CD4-positive, alpha-beta T cell treated with Interleukin-17A for 1 hour (primary cell): ENCODE measurements at regions not wholly inside any gene's neighbourhood (a gene's known extent, or its start where the extent isn't known, plus 50 kb on each side); places are given as distances from the start of the nearest gene placed in this dataset.

Experiments
- DNase-seq: peaks from one replicate; pipeline ENCODE4 v3.0.0-alpha.2; 2020

- DNase-seq = no peak
Observed at GRCh38 chr1:235025422-235025984, 103.1 kb downstream of the TOMM20 start.

- no peak for DNase-seq
Observed at GRCh38 chr1:235024711-235025421, 103.8 kb downstream of the TOMM20 start.

GRCh38 chr1:235023711-235024439 lies 104.8 kb downstream of the TOMM20 start:
- no peak for DNase-seq

DNA sequence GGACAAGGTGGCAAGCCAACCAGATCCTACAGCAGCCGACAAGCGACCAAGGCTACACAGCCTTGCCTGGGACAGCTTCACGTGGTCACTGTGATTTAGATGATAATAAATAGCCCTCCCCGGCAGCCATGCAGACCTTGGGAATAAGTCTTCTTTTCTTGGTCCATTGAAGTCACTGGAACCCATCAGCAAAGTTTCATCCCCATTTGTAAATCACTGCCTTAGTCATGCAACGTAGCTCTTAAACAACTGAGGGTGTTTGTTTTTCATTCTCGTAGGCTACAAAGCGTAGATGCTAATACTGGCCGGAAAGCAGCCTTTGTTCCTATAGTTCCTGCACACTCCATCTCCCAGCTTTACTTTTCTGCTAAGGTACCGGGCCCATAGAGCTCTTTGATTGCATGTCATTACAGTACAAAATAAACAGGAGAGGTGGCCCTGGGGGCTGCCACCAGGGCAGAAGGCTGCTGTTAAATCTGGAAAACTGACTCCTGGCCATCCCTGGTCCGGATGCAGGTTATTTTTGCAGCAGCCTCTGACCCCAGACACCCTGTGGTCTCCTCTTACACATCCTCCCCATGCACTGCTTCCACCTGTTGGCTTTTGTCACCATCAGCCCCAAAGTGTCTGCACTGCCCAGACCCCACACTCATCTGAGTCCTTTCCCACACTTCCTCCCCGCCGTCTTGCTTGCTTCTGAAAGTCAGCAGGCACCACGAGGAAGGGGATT lies 105.5 kb downstream of the TOMM20 start:
- no peak for DNase-seq

DNA sequence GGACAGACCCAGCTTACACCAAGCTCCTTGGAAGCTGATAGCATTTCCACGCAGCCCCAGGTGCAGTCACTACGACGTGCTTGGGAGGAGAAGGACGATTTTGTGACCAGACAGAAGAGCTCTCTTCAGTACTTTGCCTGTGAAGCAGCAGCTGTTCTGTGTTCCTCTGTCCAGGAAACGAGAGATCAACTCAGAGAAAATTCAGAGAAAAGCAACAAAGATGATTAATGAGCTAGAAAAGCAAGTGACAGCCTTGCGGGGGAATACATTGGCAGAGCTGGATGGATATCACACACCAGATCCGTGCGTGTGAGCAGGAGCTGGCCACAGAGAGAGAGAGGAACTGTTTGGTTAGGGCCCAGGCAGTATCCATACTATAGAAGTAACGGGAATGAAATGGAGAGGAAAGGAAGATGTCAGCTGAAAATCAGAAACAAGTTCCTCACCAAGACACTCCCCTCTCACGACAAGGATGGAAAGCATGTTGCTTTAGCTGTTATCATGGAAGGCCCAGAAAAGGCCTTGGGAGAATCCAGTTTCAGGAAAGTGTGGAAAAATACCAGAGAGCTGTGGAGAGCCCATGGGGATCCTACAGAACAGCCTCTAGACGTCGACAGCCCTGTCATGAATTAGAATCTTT lies 106.2 kb downstream of the TOMM20 start:
- no peak for DNase-seq

GRCh38 chr1:235021815-235022214 lies 106.8 kb downstream of the TOMM20 start:
- no peak for DNase-seq

DNA sequence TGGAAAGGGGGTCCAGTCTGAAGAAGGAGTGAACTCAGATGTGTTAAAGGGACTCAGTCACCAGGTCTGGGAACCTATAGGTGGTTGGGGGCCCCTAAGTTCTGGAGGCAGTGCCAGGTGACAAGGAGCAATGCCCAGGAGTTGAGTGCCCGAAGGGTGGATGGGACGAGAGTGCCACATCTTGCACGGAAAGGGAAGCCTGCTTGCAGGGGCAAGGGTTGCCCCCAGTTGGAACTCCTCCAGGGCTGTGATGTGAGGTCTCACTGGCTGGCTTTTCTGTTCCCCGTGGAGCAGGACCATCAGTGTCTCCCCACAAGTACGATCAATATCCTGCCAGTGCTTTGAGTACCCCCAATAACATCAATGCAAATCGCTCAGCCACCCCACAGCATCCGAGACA lies 107.3 kb downstream of the TOMM20 start:
- no peak for DNase-seq

DNA sequence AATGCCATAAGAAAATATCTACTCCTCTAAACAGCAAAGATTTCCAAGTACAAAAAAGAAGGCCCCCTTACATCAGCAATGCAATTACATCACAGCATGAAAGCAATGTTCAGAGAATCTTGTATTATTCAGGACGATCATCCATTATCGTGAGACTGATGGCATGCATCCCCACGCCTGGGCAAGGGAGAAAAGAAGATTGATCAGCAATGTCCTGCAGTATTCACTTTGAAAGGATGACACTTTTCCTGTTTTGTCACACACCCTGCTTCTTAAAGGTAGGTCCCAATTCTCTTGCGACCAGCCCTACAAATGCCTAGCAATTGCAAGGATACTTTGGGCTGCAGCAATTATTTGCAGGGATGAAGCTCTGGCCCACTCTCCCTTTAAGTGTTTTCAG lies 108.7 kb downstream of the TOMM20 start:
- no peak for DNase-seq

GRCh38 chr1:235019471-235019870 lies 109.2 kb downstream of the TOMM20 start:
- no peak for DNase-seq

- no peak for DNase-seq
Observed at GRCh38 chr1:235018720-235019444, 109.8 kb downstream of the TOMM20 start.

GRCh38 chr1:235018161-235018560 lies 110.5 kb downstream of the TOMM20 start:
- no peak for DNase-seq

- DNase-seq = no peak
Observed at GRCh38 chr1:235017719-235018118, 110.9 kb downstream of the TOMM20 start.

- DNase-seq = no peak
Observed at GRCh38 chr1:235017191-235017590, 111.4 kb downstream of the TOMM20 start.

DNA sequence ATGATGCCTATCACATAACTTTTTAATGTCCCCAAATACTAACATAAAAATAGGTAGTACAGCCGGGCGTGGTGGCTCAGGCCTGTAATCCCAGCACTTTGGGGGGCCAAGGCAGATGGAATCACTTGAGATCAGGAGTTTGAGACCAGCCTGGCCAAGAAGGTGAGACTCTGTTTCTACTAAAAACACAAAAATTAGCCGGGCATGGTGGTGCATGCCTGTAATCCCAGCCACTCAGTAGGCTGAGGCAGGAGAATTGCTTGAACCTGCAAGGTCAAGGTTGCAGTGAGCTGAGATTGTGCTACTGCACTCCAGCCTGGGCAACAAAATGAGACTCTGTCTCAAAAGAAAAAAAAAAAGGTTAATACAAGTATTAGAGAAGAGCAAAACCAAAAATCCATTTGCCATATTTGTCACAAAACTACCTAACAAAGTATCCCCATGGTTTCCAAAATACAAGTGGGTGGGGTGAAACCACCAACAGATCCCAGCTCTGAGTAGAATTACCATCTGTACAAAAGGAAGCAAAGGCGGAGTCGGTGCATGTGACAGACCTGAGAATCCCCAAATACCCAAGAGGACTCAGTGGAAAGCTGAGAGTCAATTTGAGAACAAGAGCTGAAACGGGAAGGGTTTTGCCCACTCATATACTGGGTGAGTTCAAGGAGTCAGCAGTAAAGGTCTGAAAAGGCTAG lies 113.2 kb downstream of the TOMM20 start:
- peak; percentile 55 for DNase-seq

- DNase-seq = no peak
Observed at GRCh38 chr1:235014756-235015155, 113.9 kb downstream of the TOMM20 start.

GRCh38 chr1:235013512-235013911 lies 115.1 kb downstream of the TOMM20 start:
- DNase-seq = no peak

DNA sequence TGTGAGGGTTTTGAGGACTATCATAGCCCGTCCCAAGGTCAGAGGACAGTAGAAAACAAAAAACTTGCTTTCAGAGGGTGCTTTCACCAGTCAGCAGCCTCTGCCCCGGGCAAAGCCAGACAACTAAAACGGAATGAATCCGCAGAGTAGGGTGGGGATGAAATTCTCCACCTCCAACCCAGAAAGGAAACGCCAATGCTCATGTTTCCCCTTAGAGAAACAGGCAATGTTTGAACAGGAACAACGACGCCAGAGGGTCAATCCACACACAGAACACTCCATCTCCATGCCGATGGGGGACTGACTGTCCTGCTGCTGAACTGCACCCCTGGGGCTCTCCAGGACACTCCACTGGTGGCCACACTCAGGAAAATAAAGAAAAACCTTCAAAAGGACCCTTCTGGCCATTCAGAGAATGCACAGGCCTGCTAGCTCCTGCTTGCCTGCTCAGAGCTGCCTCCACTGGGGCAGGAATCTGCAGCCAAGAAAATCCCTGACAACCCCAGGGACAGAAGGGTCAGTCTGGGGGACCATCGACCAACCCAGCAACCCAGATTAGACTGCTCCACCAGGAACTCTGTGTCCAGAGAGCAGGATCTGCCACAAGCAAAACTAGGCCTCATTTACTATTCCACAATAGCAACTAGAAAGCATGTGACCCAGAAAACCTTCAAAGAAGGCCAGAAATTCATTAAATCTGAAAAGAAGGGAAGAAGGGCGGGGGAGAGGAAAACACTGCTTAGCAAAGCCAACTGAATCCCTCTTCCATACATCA lies 116.0 kb downstream of the TOMM20 start:
- DNase-seq = no peak

DNA sequence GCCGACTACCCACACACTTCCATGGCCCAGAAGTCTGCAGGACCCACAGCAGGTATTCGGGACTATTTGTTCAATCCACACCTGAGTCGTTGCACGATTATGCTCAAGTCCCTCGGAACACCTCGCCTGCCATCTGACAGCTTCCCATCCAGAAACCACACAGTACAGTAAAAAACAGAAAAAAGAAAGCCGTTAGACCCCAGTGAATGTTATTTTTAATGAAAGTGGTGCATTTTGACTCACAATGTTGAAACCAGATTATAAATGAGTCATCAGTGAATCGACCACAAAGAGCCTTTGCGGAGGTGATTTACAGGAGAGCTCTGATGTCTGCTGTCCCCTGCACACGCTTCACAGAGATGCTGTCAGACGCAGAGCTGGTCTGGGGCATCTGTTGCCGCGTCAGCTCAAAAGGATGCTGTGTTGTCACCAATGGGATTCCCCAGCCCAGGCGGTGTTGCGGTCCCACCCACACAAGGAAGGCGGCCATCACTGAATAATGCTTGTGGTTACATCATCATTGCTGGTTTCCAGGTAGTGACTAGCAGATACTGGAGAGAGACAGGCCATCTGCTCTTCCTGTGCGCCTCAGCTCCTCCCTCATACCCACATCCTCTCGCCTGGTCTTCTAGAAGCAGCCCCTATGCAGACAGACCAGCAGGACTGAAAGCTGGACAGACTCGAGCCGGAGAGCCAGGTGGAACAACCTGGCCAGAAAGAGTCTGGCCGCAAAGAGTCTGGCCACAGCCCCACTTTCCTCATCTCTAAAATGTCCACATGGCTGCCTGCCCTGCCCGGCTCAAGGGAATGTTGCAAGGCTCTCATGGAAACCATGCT lies 116.8 kb downstream of the TOMM20 start:
- peak; percentile 98 for DNase-seq

DNA sequence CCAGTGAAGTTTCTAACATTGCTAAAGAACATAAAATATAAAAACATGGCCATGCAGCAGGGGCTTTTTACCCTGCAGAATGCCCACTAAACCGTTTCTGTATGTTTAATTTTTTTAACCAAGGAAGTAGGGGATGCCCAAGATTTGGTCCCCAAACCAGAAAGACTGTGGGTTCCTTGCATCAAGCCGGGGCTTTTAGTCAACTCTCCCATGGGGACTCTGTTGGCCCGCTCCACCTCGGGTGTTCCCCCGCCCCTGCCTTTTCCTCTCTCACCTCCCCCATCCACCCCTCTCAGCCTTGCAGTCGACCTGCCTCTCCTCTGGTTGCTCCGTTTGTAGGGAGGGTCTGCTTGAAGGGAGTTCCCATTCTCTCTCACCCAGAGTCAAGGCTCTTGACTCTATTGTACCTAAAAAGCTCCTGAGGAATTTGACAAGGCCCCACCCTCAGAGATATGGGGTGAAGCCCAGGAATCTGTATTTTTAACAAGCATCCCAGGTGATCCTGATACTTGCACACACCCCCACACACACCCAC lies 117.5 kb downstream of the TOMM20 start:
- DNase-seq = peak; percentile 79
